PC-3 (cell line): ENCODE measurements at regions not wholly inside any gene's neighbourhood (a gene's known extent, or its start where the extent isn't known, plus 50 kb on each side); places are given as distances from the start of the nearest gene placed in this dataset.

ENCODE experiments used
- ATAC-seq: fragments of 200-7000 bp; cut with Tn5 transposase; 2 replicates; pipeline ENCODE4 v1.9.1; 2020; ENCODE audit warnings: mild to moderate bottlenecking, moderate library complexity
- BruUV-seq: library from RNA; stranded (reverse); fragments of 400-500 nt; replicated peaks from 2 replicates; lab custom pipeline; 2021; lab: Mats Ljungman, UMichigan
- CTCF ChIA-PET: fragments of 300-600 bp; sonication (Branson Sonifier 250); formaldehyde crosslinking; loops from one replicate; lab custom pipeline; 2022; ENCODE audit warnings: antibody characterized with exemption; lab: Charles Lee
- POLR2A ChIA-PET: fragments of 300-600 bp; sonication (Branson Sonifier 250); formaldehyde crosslinking; loops from one replicate; lab custom pipeline; 2022; ENCODE audit warnings: antibody characterized with exemption; ENCODE audit not compliant: unreplicated experiment; lab: Charles Lee
- DNase-seq: peaks from one replicate; pipeline ENCODE4 v3.0.0-alpha.2; 2015
- H2AFZ ChIP-seq: fragments of 300-600 bp; sonication (generic); 2 replicates; pipeline ENCODE4 v1.6.0; 2016; ENCODE audit warnings: antibody characterized with exemption, low read length
- H3F3A ChIP-seq: fragments of 300-600 bp; sonication (generic); one replicate; pipeline ENCODE4 v1.6.0; 2017; ENCODE audit warnings: antibody characterized with exemption, low read length, control low read depth, mild to moderate bottlenecking; ENCODE audit not compliant: unreplicated experiment
- H3K27ac ChIP-seq: fragments of 300-600 bp; sonication (generic); 2 replicates; pipeline ENCODE4 v1.5.1; 2016; ENCODE audit warnings: mild to moderate bottlenecking, low read length
- H3K27me3 ChIP-seq: fragments of 300-600 bp; sonication (generic); 2 replicates; pipeline ENCODE4 v1.6.1; 2016; ENCODE audit warnings: low read length, mixed read lengths
- H3K36me3 ChIP-seq: fragments of 300-600 bp; sonication (generic); 2 replicates; pipeline ENCODE4 v1.6.1; 2016; ENCODE audit warnings: low read depth, mixed run types, low read length, mixed read lengths
- H3K4me1 ChIP-seq: fragments of 300-600 bp; sonication (generic); 2 replicates; pipeline ENCODE4 v1.5.1; 2016; ENCODE audit warnings: low read length; ENCODE audit not compliant: insufficient read depth
- H3K4me2 ChIP-seq: fragments of 300-600 bp; sonication (generic); 2 replicates; pipeline ENCODE4 v1.6.0; 2016; ENCODE audit warnings: low read length
- H3K4me3 ChIP-seq: fragments of 300-600 bp; sonication (generic); 2 replicates; pipeline ENCODE4 v1.5.1; 2016; ENCODE audit warnings: mild to moderate bottlenecking, low read length, mixed read lengths
- H3K79me2 ChIP-seq: fragments of 300-600 bp; sonication (generic); 2 replicates; pipeline ENCODE4 v1.6.1; 2017; ENCODE audit warnings: low read length, mixed read lengths
- H3K9ac ChIP-seq: fragments of 300-600 bp; sonication (generic); 2 replicates; pipeline ENCODE4 v1.6.0; 2016; ENCODE audit warnings: mild to moderate bottlenecking, low read length
- H3K9me2 ChIP-seq: fragments of 300-600 bp; sonication (generic); replicated peaks from 2 replicates; pipeline ENCODE4 v1.6.1; 2016; ENCODE audit warnings: mixed run types, low read length, mixed read lengths
- H3K9me3 ChIP-seq: fragments of 300-600 bp; sonication (generic); 2 replicates; pipeline ENCODE4 v1.6.1; 2016; ENCODE audit warnings: low read length, mixed read lengths
- H4K20me1 ChIP-seq: fragments of 300-600 bp; sonication (generic); 2 replicates; pipeline ENCODE4 v1.6.1; 2016; ENCODE audit warnings: low read length, mixed read lengths
- EZH2 ChIP-seq: fragments of 300-600 bp; sonication (generic); IDR thresholded peaks from one replicate; pipeline ENCODE4 v1.6.1; 2017; ENCODE audit warnings: antibody characterized with exemption, mild to moderate bottlenecking, low read length; ENCODE audit not compliant: unreplicated experiment
- EZH2phosphoT487 ChIP-seq: fragments of 300-600 bp; sonication (generic); IDR thresholded peaks from 2 replicates; pipeline ENCODE4 v1.6.1; 2018; ENCODE audit warnings: mild to moderate bottlenecking, antibody characterized with exemption, low read length, borderline replicate concordance
- intact Hi-C: fragments of 100-400 bp; cut with micrococcal nuclease; formaldehyde crosslinking; loops from 2 replicates; pipeline ENCODE4 v1.9.0; 2023
- TF ChIP-seq, protein P1 (sequence below): fragments of 300-600 bp; sonication (generic); conservative IDR thresholded peaks from 2 replicates; pipeline ENCODE4 v1.5.1; 2017; ENCODE audit warnings: antibody characterized with exemption, low read depth, mild to moderate bottlenecking, low read length

DNA sequence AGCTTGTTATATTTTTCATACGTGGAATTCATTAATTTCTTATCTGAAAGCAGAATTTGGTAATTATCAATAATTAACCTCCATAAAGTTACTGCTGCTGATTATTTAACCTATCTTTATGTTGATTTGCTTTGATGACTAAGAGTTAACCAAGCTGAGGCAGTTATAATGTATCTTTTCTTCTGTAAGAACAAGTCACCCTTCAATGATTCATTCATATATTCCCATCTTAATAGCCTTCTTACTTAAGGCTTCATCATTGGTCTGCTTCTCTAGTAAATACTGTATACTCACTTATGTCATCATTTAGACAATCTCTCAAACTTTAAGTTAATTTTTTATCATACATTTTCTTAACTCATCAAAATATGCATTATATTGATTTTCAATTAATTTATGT lies 592.2 kb downstream of the ANXA1 start:
- Histone ChIP-seq H3K27me3 (no peaks in the 10 kb centered on the region), H3K4me3 (no peak overlapping the region), H3K9ac (no peak overlapping the region), H3F3A (no peaks in the 10 kb centered on the region), H3K27ac (no peak overlapping the region), H3K9me2 (no peaks in the 10 kb centered on the region), H3K79me2 (no peaks in the 10 kb centered on the region), H4K20me1 (no peaks in the 10 kb centered on the region), H3K36me3 (no peaks in the 10 kb centered on the region), H3K4me2 (no peak overlapping the region), H3K9me3 (no peaks in the 10 kb centered on the region), H3K4me1 (no peaks in the 10 kb centered on the region), H2AFZ (no peak overlapping the region)
- POLR2A ChIA-PET, result no interaction called here
- TF ChIP-seq EZH2 (no peak), EZH2phosphoT487 (no peak)
- TF ChIP-seq, protein P1, sequence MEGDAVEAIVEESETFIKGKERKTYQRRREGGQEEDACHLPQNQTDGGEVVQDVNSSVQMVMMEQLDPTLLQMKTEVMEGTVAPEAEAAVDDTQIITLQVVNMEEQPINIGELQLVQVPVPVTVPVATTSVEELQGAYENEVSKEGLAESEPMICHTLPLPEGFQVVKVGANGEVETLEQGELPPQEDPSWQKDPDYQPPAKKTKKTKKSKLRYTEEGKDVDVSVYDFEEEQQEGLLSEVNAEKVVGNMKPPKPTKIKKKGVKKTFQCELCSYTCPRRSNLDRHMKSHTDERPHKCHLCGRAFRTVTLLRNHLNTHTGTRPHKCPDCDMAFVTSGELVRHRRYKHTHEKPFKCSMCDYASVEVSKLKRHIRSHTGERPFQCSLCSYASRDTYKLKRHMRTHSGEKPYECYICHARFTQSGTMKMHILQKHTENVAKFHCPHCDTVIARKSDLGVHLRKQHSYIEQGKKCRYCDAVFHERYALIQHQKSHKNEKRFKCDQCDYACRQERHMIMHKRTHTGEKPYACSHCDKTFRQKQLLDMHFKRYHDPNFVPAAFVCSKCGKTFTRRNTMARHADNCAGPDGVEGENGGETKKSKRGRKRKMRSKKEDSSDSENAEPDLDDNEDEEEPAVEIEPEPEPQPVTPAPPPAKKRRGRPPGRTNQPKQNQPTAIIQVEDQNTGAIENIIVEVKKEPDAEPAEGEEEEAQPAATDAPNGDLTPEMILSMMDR, result no peak
- CTCF ChIA-PET, result no interaction called here
- BruUV-seq, result no TSS peak
- no peak for DNase-seq
- intact Hi-C loops, result no loop called here
- ATAC-seq, result no peak

DNA sequence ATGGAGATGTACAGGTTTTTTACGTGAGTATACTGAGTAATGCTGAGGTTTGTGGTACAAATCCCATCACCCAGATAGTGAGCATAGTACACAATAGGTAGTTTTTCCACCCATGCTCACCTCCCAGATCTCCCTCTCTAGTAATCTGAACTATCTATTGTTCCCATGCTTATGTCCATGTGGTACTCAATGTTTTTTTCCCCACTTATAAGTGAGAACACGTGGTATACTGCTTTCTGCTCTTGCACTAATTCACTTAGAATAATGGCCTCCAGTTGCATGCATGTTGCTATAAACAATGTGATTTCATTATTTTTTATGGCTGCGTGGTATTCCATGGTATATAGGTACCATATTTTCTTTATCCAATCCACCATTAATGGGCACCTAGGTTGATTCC lies 593.9 kb downstream of the ANXA1 start:
- TF ChIP-seq, protein P1, result no peak
- no peak for TF ChIP-seq EZH2
- TF ChIP-seq EZH2phosphoT487, result no peak
- Histone ChIP-seq H3K9me2 (no peaks in the 10 kb centered on the region), H3K9ac (no peak overlapping the region), H3K9me3 (no peaks in the 10 kb centered on the region), H3K4me3 (no peak overlapping the region), H3K27ac (no peak overlapping the region), H3K4me2 (no peak overlapping the region), H3K36me3 (no peaks in the 10 kb centered on the region), H4K20me1 (no peaks in the 10 kb centered on the region), H3F3A (no peaks in the 10 kb centered on the region), H3K4me1 (no peaks in the 10 kb centered on the region), H3K79me2 (no peaks in the 10 kb centered on the region), H3K27me3 (no peaks in the 10 kb centered on the region), H2AFZ (no peak overlapping the region)
- CTCF ChIA-PET, result no interaction called here
- BruUV-seq, result no TSS peak
- no peak for ATAC-seq
- POLR2A ChIA-PET, result no interaction called here
- intact Hi-C loops, result no loop called here
- DNase-seq, result no peak

DNA sequence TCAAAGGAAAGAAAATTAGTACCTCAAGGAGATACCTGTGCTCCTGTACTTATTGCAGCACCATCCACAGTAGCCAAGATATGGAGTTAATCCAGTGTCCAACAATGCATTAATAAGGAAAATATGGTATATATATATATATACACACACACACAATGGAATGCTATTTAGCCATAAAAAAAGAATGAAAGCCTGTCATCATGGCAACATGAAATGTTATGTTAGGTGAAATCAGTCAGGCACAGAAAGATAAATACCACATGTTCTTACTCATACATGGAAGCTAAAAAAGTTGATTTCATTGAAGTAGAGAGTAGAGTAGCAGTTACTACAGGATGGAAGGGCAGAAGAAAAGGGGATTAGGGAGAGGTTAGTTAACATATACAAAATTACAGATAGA lies 601.5 kb downstream of the ANXA1 start:
- H3K4me2 ChIP-seq, result no peak overlapping the region
- ATAC-seq, result no peak
- no peak overlapping the region for H3K9ac ChIP-seq
- H4K20me1 ChIP-seq, result no peaks in the 10 kb centered on the region
- TF ChIP-seq EZH2phosphoT487 (no peak), EZH2 (no peak)
- TF ChIP-seq, protein P1, result no peak
- no peak overlapping the region for H3K4me3 ChIP-seq
- intact Hi-C loops, result no loop called here
- no peak overlapping the region for H2AFZ ChIP-seq
- H3K9me2 ChIP-seq, result no peaks in the 10 kb centered on the region
- ChIA-PET POLR2A (no interaction called here), CTCF (no interaction called here)
- no peaks in the 10 kb centered on the region for H3K79me2 ChIP-seq
- H3K9me3 ChIP-seq, result no peaks in the 10 kb centered on the region
- BruUV-seq, result no TSS peak
- H3K4me1 ChIP-seq, result no peaks in the 10 kb centered on the region
- H3K27ac ChIP-seq, result no peak overlapping the region
- H3F3A ChIP-seq, result no peaks in the 10 kb centered on the region
- no peak for DNase-seq
- H3K27me3 ChIP-seq, result no peaks in the 10 kb centered on the region
- H3K36me3 ChIP-seq, result no peaks in the 10 kb centered on the region
